ENCODE measurements at regions not wholly inside any gene's neighbourhood (a gene's known extent, or its start where the extent isn't known, plus 50 kb on each side); places are given as distances from the start of the nearest gene placed in this dataset.
A peak's percentile ranks its signal among the peaks of the same experiment; 100 is the strongest.
"Not testable (repeated sequence)": the region's sequence is repeated elsewhere in the genome, so short reads cannot be mapped to it uniquely, and the experiment has no call there.

GRCh38 chr11:67817558-67817957, 143.1 kb upstream of the ALDH3B2 start:
- in situ Hi-C loops (cut with HindIII; ENCODE audit: low sequenced_read_pairs); DNase-seq (ENCODE audit: low spot score): not testable (repeated sequence)

DNA sequence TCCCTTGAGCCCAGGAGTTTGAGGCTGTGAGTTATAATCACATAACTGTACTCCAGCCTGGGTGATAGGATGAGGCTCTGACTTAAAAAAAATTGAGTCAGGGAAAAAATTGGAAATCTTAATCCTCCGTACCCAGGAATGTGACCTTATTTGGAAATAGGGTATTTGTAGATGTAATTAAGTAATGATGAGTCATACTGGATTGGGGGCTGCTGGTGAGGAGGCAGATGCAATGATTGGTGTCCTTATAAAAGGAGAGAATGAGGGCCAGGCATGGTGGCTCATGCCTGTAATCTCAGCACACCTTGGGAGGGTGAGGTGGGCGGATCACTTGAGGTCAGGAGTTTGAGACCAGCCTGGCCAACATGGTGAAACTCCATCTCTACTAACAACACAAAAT, 134.9 kb upstream of the ALDH3B2 start:
- DNase-seq (ENCODE audit: low spot score); in situ Hi-C loops (cut with HindIII; ENCODE audit: low sequenced_read_pairs): not testable (repeated sequence)

DNA sequence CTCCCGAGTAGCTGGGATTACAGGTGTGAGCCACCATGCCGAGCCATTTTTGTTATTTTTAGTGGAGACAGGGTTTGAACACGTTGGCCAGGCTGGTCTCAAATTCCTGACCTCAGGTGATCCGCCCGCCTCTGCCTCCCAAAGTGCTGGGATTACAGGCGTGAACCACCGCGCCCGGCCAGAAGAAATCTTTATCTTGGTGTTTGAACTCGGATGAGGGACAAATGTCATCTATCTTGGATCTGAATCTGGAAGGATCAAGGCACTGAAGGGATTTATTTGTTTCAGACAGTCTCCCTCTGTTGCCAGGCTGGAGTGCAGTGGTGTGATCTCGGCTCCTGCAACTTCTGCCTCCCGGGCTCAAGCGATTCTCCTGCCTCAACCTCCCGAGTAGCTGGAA, 133.5 kb upstream of the ALDH3B2 start:
- in situ Hi-C loops (cut with HindIII; ENCODE audit: low sequenced_read_pairs) = not testable (repeated sequence)

DNA sequence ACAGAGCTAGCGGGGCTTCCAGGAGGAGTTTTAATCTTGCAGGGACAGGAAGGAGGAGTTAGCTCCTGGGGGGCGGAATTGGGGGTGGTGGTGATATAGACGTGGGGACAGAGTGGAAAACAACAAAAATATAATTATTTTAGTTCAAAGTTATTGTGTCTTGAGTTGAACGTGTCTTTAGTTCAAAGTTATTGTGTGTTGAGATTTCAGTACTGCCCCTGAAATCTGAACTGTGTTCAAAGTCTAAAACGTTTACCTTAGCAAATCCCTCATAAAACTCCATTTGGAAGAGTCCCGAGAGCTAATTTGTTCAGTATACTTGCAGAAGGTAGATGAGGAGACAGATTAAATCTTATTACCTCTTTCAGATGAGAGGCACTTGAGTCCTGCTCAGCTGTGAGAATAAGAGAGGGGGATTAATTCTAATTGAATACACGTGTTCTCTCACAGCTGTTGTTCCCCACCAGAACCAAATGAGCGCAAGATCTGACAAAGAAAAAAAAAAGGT, 132.4 kb upstream of the ALDH3B2 start:
- in situ Hi-C loops (cut with HindIII; ENCODE audit: low sequenced_read_pairs); DNase-seq (ENCODE audit: low spot score): not testable (repeated sequence)

More for the DNA sequence above, 133.5 kb upstream of the ALDH3B2 start:
- not testable (repeated sequence) for DNase-seq (ENCODE audit: low spot score)

- in situ Hi-C loops (cut with HindIII; ENCODE audit: low sequenced_read_pairs) = not testable (repeated sequence)
- peak; percentile 23 for DNase-seq (ENCODE audit: low spot score)
These were observed 131.8 kb upstream of the ALDH3B2 start for GRCh38 chr11:67806183-67806582.

DNA sequence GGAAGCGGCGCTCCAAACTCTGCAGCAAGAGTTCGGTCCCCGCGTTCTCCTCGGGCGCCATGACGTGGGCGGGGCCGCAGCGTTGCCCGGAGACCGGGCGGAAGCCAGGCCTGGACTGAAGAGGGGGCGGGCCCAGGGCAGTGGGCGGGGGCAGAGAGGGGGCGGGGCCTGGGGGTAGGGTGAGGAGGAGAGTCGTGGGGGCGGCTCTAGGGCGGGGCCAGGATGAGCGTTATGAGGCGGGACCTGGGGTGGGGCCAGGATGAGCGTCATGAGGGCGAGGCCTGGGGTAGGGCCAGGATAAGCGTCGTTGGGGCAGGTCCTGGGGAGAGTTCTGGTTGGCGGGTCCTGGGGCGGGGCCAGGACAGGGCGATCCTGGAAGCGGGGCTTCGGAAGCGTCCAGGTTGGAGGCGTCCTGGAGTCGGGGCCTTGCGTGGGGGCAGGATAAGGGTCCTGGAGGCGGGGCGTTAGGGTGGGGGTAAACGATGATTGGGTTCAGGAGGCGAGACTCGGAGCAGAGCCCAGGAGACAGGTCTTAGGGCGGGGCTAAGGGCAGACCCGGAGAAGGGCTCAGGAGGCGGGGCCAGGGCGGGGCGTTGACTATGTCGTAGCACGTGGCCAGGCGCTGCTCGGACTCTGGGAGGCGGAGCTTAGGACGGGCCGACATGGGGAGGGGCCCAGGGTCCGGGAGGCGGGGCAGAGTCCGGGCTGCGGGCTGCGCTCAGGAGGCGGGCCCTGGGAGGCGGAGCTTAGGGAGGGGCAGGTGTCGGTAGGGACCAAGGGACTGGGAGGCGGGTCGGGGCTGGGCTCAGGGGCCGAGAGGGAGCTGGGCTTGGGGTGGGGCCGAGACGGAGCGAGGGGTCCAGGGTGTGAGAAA, 131.1 kb upstream of the ALDH3B2 start:
- in situ Hi-C loops (cut with HindIII; ENCODE audit: low sequenced_read_pairs) = not testable (repeated sequence)
- peak; percentile 95 for DNase-seq (ENCODE audit: low spot score)

DNA sequence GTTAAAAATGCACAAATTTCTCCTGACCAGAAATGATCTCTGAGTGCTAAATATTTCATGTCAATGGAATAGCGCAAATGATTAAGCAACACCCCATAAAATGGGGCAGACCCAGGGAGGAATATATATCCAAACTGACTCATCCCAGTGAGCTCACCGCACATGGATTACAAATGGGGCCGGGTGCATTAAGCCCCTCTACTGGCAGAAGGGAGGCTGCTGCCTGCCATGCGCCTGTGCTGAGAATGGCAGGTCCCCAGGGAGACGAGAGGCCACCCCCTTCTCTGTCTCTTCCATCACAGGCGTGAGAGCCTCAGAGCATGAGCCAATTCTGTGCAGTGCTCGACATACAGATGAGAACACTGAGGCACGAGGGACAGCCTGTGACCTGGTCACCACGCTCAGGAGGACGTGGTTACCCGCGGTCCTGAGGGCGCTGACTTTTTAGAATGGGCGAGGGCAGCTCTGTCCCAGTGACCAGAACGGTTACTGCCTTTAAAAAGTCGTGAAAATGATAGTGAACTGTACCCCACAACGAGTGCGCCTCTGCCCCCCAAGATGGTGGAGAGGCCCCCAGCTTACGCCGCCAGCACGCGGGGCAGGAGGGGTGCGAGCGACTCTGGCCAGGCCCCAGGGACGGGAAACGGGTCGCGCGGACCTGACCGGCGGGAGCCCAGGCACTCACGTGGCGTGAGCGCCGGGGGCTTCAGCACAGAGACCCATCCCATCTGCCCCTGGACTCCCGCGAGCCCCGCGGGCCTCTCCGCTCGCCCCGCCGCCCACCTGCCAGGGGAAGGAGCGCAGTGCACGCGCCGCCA, 130.2 kb upstream of the ALDH3B2 start:
- DNase-seq (ENCODE audit: low spot score); in situ Hi-C loops (cut with HindIII; ENCODE audit: low sequenced_read_pairs): not testable (repeated sequence)

GRCh38 chr11:67803519-67803918, 129.1 kb upstream of the ALDH3B2 start:
- in situ Hi-C loops (cut with HindIII; ENCODE audit: low sequenced_read_pairs) = not testable (repeated sequence)

GRCh38 chr11:67803055-67803454, 128.6 kb upstream of the ALDH3B2 start:
- DNase-seq (ENCODE audit: low spot score); in situ Hi-C loops (cut with HindIII; ENCODE audit: low sequenced_read_pairs): not testable (repeated sequence)

More at GRCh38 chr11:67803519-67803918, 129.1 kb upstream of the ALDH3B2 start:
- DNase-seq (ENCODE audit: low spot score) = not testable (repeated sequence)

DNA sequence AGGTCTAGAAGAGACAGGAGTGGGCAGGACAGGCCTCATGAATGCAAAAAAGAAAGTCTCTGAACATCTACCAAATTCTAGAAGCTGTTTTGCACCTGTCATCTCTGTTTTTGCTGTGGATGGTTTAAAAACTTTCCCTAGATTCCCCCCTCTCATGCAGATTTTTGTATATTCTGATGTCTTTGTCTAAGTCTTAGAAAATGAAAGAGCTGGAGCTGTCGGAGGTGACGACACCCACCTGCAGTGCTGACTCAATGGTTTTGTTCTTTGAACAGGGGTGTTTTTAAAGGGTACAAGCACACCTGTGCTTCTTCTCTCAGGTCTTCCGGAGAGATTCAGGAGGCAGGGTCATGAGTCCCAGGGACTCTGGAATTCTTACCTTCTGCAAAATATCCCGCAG, 128.2 kb upstream of the ALDH3B2 start:
- in situ Hi-C loops (cut with HindIII; ENCODE audit: low sequenced_read_pairs); DNase-seq (ENCODE audit: low spot score): not testable (repeated sequence)

DNA sequence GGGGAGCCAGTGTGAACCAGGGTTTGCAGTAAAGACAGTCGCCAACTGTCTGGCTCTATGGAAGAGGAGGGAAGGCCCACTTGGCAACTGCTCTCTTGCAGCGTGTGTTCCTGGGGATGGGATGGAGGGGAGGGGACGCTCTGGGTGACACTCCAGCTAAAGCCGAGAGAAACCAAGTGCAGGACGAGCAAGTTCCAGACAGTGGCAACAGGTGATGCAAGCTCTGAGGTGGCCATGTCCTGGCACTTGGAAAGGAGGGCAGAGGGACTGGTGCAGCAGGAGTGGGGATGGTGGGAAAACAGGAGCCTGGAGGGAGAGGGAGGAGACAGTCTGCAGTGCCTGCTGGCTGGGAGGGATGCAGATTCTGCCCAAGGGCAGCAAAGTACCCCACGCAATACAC, 127.0 kb upstream of the ALDH3B2 start:
- DNase-seq (ENCODE audit: low spot score); in situ Hi-C loops (cut with HindIII; ENCODE audit: low sequenced_read_pairs): not testable (repeated sequence)

- in situ Hi-C loops (cut with HindIII; ENCODE audit: low sequenced_read_pairs) = not testable (repeated sequence)
These were observed 126.2 kb upstream of the ALDH3B2 start for GRCh38 chr11:67800591-67800990.

GRCh38 chr11:67799808-67800207, 125.4 kb upstream of the ALDH3B2 start:
- DNase-seq (ENCODE audit: low spot score); in situ Hi-C loops (cut with HindIII; ENCODE audit: low sequenced_read_pairs): not testable (repeated sequence)

More at GRCh38 chr11:67800591-67800990, 126.2 kb upstream of the ALDH3B2 start:
- not testable (repeated sequence) for DNase-seq (ENCODE audit: low spot score)

- DNase-seq (ENCODE audit: low spot score); in situ Hi-C loops (cut with HindIII; ENCODE audit: low sequenced_read_pairs): not testable (repeated sequence)
These were observed 123.5 kb upstream of the ALDH3B2 start for GRCh38 chr11:67797726-67798521.

GRCh38 chr11:67795746-67796145, 121.3 kb upstream of the ALDH3B2 start:
- in situ Hi-C loops (cut with HindIII; ENCODE audit: low sequenced_read_pairs) = no loop called here
- no peak for DNase-seq (ENCODE audit: low spot score)

GRCh38 chr11:67793750-67794149, 119.3 kb upstream of the ALDH3B2 start:
- in situ Hi-C loops (cut with HindIII; ENCODE audit: low sequenced_read_pairs); DNase-seq (ENCODE audit: low spot score): not testable (repeated sequence)

DNA sequence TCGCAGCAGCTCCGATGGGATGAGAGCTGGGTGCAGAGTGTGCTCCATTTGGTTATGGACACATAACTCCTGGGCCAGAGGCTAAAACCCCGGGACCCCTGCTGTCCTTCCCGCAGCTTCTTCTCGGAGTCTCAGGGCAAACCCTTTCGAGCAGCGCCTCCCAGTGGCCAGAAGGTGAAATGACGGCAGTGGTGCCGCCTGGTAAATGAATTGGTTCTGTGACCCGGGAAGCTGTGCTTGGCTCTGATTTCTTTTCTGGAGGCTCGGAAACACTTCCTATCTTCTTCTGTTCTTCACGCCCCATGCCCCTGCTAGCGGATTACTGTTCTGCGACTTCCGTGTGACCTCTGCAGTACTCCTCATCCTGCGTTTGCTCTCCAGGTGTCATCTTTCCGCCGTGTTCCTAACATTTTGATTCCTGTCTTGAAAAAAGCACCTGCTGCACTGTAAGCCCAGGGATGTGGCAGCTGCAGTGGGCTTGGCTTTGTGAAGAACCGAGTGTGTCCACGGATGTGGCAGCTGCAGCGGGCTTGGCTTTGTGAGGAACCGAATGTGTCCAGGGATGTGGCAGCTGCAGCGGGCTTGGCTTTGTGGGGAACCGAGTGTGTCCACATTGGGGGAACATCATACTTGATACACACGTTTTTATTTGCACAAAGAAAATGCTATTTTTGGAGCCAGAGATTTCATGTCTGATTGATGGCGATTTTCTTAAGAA, 118.0 kb upstream of the ALDH3B2 start:
- in situ Hi-C loops (cut with HindIII; ENCODE audit: low sequenced_read_pairs); DNase-seq (ENCODE audit: low spot score): not testable (repeated sequence)

DNA sequence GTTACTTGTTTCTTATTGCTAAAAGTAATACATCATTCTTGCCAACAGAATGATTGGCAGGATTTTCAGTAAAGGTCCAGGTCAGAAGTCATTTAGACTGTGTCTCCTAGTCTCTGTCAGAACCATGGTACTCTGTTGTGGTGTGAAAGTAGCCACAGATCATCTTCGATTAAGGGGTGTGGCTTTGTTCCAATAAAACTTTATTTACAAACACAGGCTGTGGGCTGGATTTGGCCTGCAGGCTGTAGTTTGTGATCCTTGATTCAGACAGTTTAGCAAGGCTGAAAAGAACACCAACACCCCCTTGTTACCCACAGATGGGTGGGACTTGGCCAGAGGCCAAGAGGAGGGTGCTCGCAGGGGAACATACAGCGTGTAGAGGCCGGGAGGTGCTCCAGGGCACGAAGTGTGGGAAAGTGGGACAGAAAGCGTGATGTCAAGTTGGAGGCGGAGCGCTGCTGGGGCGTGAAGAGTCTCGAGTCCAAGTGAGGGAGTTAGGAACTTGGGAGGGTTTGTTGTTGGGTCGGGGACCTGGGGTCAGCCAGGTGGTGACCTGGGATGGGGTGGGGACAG, 117.3 kb upstream of the ALDH3B2 start:
- DNase-seq (ENCODE audit: low spot score); in situ Hi-C loops (cut with HindIII; ENCODE audit: low sequenced_read_pairs): not testable (repeated sequence)

All from G401 (cell line).